Spinal cord (tissue), 9 donors: ENCODE measurements at regions not wholly inside any gene's neighbourhood (a gene's known extent, or its start where the extent isn't known, plus 50 kb on each side); places are given as distances from the start of the nearest gene placed in this dataset.

Experiments used
- DNase-seq, 6 donors: peaks; one replicate each; pipeline versions ENCODE4 v3.0.0 to v3.0.0-alpha.2; 2013 to 2015; ENCODE audit warnings: low spot score in 6 of 6, low read depth in 4 of 6
- H3K27ac ChIP-seq: one replicate; pipeline ENCODE4 v1.5.1; 2013; ENCODE audit warnings: low read depth, low read length, control low read depth
- H3K27me3 ChIP-seq: one replicate; pipeline ENCODE4 v1.6.1; 2013; ENCODE audit warnings: low read length; ENCODE audit not compliant: control insufficient read depth, insufficient read depth
- H3K36me3 ChIP-seq: one replicate; pipeline ENCODE4 v1.6.1; 2013; ENCODE audit warnings: low read length; ENCODE audit not compliant: control insufficient read depth, insufficient read depth
- H3K4me1 ChIP-seq: one replicate; pipeline ENCODE4 v1.6.1; 2013; ENCODE audit warnings: low read length; ENCODE audit not compliant: control insufficient read depth, insufficient read depth
- H3K4me3 ChIP-seq: one replicate; pipeline ENCODE4 v1.5.1; 2013; ENCODE audit warnings: low read depth, low read length, control low read depth
- H3K9me3 ChIP-seq: one replicate; pipeline ENCODE4 v1.6.1; 2013; ENCODE audit warnings: low read length; ENCODE audit not compliant: control insufficient read depth, insufficient read depth
- WGBS: methylation state at CpG from one replicate; pipeline ENCODE4 v1.1.5; 2013; ENCODE audit warnings: missing lambda C conversion rate; ENCODE audit not compliant: insufficient coverage; 5-methylcytosine and 5-hydroxymethylcytosine counted together
- donor health status: healthy.

DNA sequence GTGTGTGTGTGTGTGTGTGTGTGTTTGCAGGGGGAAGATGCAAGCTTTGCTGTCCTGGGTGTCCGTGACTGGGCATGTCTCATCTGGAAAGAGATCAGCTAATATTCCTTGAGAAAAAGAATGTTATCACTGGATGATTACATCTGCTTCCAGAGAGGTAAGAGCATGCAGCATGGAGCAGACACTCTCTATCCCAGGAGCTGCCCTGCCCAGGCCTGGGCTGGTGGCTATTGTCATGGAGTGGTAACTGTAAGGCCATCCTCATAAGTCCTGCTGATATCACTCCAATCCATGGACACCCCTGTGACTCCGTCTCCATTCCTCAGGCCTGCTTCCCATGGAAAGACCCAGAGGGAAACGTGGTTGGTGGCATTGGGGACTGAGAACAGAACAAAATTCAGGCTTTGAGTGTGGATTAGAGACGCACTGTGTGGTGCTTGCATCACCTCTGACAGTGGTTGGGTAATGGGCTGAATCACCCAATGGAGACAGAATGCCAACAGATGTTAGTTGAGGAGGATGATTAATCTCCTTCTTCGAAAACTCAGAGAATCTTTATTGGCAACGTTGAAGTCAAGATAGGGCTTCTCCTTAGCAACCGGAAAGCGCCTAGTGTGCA, 52.0 kb upstream of the KCNIP1 start:
- DNase-seq, result no peak
- Histone ChIP-seq H3K27ac (no peak overlapping the region), H3K36me3 (no peaks in the 10 kb centered on the region), H3K9me3 (peaks cover 3% of the 10 kb centered on the region), H3K4me3 (no peak overlapping the region), H3K4me1 (no peaks in the 10 kb centered on the region), H3K27me3 (no peaks in the 10 kb centered on the region)
- whole genome bisulfite sequencing, result 73% methylated on average over 7 of the region's 8 CpGs

DNA sequence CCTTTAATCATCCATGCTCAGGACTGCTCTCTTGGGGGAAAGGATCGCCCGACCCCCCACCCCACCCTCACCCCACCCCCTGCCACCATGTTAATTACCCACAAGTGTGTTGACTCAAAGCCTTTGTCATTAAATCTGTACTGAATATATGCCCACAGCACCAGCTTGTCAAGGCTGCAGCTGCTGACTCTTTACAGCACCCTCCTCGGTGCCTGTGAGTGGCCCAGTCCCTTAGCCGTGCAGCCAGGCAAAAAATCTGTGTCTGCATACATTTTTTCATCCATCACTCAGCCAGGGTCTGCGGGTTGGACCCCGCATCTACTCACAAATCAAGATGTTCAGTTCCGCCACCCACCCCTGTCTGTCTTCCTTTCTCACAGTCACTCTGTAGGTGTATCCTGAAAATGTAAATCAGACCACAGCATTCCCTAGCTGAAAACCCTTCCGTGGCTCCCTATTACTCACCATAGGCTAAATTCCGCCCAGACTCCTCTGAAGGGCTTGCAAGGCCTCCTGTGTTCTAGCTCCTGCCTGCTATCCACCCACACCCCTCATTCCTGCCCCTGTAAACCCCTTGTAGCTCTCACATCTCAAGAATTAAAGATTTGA, 53.7 kb upstream of the KCNIP1 start:
- no peak for DNase-seq
- Histone ChIP-seq H3K4me1 (no peaks in the 10 kb centered on the region), H3K9me3 (peaks cover 3% of the 10 kb centered on the region), H3K27ac (no peak overlapping the region), H3K4me3 (no peak overlapping the region), H3K27me3 (no peaks in the 10 kb centered on the region), H3K36me3 (no peaks in the 10 kb centered on the region)
- WGBS, result 59% methylated on average over 7 of the region's 9 CpGs

DNA sequence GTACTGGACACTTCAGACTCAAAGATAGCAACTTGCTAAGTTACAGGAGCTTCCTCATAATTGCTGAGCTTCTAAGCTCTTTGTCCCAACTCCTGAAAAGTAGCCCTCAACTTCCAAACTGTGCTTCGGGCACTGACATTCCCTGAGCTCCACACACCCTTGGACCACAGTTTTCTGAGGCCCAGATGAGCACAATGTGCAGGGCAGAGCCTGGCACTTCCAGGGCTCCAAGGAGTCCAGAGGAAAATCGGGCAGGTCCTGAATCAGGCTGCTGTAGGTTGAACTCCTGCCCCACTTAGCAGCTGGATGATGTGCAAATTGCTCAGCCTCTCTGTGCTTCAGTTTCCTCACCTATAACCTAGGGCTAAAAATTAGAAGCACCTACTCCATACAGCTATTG, 54.6 kb upstream of the KCNIP1 start:
- WGBS, result 80% methylated on average over 2 of the region's 2 CpGs
- H3K4me1 ChIP-seq, result no peaks in the 10 kb centered on the region
- H3K36me3 ChIP-seq, result no peaks in the 10 kb centered on the region
- no peak overlapping the region for H3K4me3 ChIP-seq
- no peak overlapping the region for H3K27ac ChIP-seq
- peaks cover 3% of the 10 kb centered on the region for H3K9me3 ChIP-seq
- no peaks in the 10 kb centered on the region for H3K27me3 ChIP-seq
- DNase-seq, result no peak

DNA sequence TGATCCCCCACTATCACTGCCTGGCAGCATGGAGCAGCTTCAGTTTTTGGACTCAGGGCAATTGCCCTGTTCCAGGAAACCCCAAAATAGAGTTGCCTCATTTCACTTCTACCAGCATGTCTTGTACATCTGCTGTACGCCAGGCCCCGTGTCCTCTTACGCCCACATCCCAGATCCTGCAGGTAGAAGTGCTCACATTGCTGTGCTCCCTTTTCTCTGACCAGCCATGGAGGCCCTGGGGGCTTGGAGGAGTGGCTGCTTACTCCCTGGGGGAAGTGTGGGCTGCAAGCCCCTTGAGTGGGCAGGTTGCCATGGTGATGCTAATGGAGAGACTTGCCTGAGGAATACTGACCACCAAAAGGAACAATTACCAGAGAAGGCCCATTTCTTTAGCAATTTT, 55.6 kb upstream of the KCNIP1 start:
- Histone ChIP-seq H3K27ac (no peak overlapping the region), H3K4me3 (no peak overlapping the region), H3K36me3 (no peaks in the 10 kb centered on the region), H3K27me3 (no peaks in the 10 kb centered on the region), H3K9me3 (peaks cover 3% of the 10 kb centered on the region), H3K4me1 (peaks cover 4% of the 10 kb centered on the region)
- WGBS, result 100% methylated on average over 2 of the region's 3 CpGs
- DNase-seq, result no peak

DNA sequence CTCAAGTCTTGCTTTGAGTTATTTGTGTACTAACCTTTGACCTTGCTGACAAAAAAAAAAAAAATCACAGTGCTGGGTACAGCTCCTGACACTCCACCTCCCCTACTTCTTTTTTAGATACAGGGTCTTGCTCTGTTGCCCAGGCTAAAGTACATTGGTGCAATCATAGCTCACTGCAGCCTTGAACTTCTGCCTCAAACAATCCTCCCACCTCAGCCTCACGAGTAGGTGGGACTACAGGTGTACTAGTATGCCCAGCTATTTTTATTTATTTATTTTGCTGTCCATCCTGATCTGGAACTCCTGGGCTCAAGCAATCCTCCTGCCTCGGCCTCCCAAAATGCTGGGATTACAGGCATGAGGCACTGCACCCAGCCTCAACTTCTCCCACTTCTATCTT, 57.2 kb upstream of the KCNMB1 start:
- 100% methylated on average over 1 of the region's 2 CpGs for WGBS
- no peak overlapping the region for H3K4me3 ChIP-seq
- peaks cover 5% of the 10 kb centered on the region for H3K4me1 ChIP-seq
- DNase-seq, result no peak
- H3K36me3 ChIP-seq, result no peaks in the 10 kb centered on the region
- H3K27me3 ChIP-seq, result no peaks in the 10 kb centered on the region
- peaks cover 3% of the 10 kb centered on the region for H3K9me3 ChIP-seq
- no peak overlapping the region for H3K27ac ChIP-seq

DNA sequence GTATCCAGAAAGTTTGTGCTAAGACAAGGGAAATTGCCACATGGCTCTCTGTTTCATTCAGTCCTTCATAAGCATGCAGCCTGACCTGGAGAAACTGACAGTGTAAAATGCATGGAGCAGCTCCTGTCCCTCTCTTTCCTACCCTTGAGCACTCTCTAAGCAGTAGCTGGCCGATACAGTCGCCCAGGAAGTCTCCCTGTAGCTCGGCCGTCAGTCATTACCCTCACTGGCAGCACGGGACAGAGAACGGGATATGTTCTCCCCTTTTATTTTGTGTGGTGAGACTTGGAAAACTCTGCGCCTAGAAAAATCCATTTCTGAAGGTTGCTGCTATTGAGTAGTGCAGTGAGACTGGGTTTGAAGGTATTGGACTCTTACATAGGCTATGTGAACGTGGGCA, 56.8 kb upstream of the KCNMB1 start:
- no peak for DNase-seq
- H3K36me3 ChIP-seq, result no peaks in the 10 kb centered on the region
- H3K27ac ChIP-seq, result no peak overlapping the region
- H3K9me3 ChIP-seq, result peaks cover 3% of the 10 kb centered on the region
- WGBS, result 75% methylated on average over 7 of the region's 8 CpGs
- peaks cover 8% of the 10 kb centered on the region for H3K4me1 ChIP-seq
- H3K4me3 ChIP-seq, result no peak overlapping the region
- no peaks in the 10 kb centered on the region for H3K27me3 ChIP-seq

DNA sequence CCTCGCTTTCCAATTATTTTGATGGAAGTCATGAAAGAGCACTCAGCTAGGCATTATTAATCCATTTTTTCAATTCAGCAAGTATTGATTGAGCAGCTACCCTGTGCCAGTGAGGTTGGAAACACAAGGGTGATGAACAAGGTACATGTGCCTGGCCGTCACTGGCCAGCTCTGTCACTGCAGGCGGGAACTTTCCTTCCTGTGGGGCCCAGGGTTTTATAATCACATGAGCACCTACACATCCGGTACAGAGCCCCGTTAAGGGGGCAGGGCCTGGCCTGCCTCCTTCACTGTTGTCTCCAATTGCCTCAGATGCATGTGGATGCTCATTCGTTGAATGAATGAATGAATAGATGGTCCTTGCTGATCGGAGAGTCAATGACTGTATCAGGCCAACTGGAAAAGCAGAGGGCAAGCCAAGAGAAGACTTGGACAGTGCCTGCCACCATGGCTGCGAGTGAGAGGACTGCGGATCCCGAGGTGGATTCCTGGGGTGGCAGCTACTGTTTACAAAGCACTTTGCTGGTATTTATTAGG, 55.9 kb upstream of the KCNMB1 start:
- H3K36me3 ChIP-seq, result no peaks in the 10 kb centered on the region
- no peaks in the 10 kb centered on the region for H3K27me3 ChIP-seq
- H3K9me3 ChIP-seq, result peaks cover 3% of the 10 kb centered on the region
- H3K27ac ChIP-seq, result no peak overlapping the region
- WGBS, result 79% methylated on average over 9 of the region's 10 CpGs
- H3K4me1 ChIP-seq, result peaks cover 8% of the 10 kb centered on the region
- no peak overlapping the region for H3K4me3 ChIP-seq
- no peak for DNase-seq

DNA sequence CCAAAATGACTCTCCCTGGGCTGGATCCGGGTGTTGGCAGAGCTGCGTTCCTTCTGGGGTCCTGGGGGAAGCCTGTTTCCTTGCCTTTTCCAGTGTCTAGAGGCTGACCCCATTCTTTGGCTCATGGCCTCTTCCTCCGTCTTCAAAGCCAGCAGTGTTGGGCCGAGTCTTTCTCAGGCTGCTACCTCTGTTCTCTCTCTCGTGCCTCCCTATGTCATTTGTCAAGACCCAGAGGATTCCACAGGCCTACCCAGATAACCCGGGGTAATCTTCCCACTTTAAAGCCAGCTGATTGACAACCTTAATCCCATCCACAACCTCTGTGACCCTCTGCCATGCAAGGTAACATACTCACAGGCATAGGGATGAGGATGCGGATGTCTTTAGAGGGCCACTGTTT, 55.0 kb upstream of the KCNMB1 start:
- Histone ChIP-seq H3K27ac (no peak overlapping the region), H3K27me3 (no peaks in the 10 kb centered on the region), H3K9me3 (peaks cover 3% of the 10 kb centered on the region), H3K36me3 (no peaks in the 10 kb centered on the region), H3K4me1 (peaks cover 15% of the 10 kb centered on the region), H3K4me3 (no peak overlapping the region)
- DNase-seq, result no peak
- 85% methylated on average over 6 of the region's 7 CpGs for WGBS

DNA sequence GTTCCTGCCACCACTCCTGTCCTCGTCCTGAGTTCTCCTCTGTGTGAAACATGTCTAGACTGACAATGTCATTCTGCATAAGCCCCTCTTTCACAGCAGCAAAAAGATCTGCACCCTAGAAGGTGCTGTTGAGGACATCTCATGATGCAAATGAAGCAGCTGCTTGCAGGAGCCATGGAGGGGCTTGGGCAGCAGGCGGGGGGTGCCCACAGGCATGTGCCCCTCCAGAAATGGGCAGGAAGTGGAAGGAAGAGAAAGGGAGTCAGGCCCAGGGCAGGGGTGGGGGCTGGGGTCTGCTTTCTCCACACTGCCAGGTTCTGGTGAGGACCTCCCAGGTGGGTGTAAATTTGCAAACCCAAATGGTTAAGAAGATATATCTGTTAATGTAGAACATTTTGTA, 54.5 kb upstream of the KCNMB1 start:
- DNase-seq, result no peak
- Histone ChIP-seq H3K27ac (no peak overlapping the region), H3K36me3 (no peaks in the 10 kb centered on the region), H3K27me3 (no peaks in the 10 kb centered on the region), H3K9me3 (peaks cover 3% of the 10 kb centered on the region), H3K4me1 (peaks cover 21% of the 10 kb centered on the region), H3K4me3 (no peak overlapping the region)
- 70% methylated on average over 1 of the region's 2 CpGs for WGBS

DNA sequence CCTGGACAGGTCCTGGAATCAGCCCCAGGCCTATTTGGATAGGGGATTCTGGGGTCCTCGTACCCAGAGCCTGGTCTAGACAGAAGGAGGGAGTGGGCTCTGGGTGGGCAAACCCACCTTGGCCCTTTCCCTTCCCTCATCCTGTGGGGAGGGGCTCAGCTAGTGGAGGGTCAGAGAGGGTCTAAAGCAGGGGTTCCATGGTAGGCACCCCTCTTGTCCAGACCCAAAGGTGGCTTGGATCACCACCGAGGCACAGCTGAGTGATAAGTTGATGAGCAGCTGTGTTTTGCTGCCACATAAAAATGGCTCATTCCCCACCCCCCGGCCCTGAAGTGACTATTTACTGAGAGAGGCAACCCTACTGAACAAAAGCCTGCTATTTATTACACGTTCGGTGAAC, 53.8 kb upstream of the KCNMB1 start:
- Histone ChIP-seq H3K36me3 (no peaks in the 10 kb centered on the region), H3K27me3 (no peaks in the 10 kb centered on the region), H3K4me3 (no peak overlapping the region), H3K9me3 (peaks cover 3% of the 10 kb centered on the region), H3K27ac (no peak overlapping the region), H3K4me1 (peaks cover 28% of the 10 kb centered on the region)
- 100% methylated on average over 1 of the region's 5 CpGs for WGBS
- DNase-seq, result no peak
